Fibroblast of peridontal ligament (primary cell): ENCODE measurements at regions not wholly inside any gene's neighbourhood (a gene's known extent, or its start where the extent isn't known, plus 50 kb on each side); places are given as distances from the start of the nearest gene placed in this dataset.
"Not testable (repeated sequence)": the region's sequence is repeated elsewhere in the genome, so short reads cannot be mapped to it uniquely, and the experiment has no call there.

Source experiments
- DNase-seq: peaks from one replicate; pipeline ENCODE4 v3.0.0-alpha.2; 2010; ENCODE audit errors: extremely low read depth

GRCh38 chr6:98308564-98308963, 525.8 kb upstream of the POU3F2 start:
- DNase-seq, result no peak

GRCh38 chr6:98310443-98310842, 523.9 kb upstream of the POU3F2 start:
- no peak for DNase-seq

DNA sequence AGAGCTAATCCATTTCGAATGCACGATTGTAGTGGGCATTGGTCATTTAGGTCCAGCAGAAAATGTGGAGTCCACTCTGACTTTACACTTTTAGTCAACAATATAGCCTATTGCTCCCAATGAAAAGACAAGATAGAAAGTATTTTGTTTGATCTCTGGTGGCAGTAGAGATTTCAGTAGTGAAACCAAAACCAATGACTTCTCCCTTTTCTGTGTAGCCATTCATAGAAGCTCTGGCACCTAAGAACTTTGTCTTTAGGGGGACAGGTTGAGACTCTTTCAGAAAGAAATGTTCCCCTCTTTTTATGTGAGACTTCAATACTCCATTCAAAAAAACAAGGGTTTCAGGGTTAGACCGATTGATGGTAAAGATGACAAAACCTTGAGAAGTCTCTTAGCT, 510.8 kb upstream of the POU3F2 start:
- no peak for DNase-seq

GRCh38 chr6:98324446-98324845, 509.9 kb upstream of the POU3F2 start:
- DNase-seq, result no peak

- DNase-seq, result no peak
These were observed 509.0 kb upstream of the POU3F2 start for GRCh38 chr6:98325366-98325765.

DNA sequence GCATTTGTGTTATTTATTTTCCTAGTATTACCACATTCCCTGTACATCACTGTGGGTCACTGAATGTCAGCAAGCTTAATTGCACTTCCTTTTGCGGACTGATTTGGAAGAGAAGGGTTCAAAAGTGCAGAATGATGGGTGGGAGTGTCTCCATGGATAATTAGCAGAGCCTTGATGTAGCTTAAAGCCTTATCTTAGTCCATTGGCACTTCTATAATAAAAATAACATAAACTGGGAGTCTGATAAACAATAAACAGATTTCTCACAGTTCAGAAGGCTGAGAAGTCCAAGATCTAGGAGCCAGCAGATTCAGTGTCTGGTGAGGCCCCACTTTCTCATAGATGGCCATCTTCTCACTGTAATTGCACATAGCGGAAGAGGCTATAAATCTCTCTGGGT, 501.1 kb upstream of the POU3F2 start:
- DNase-seq, result no peak

- DNase-seq, result no peak
These were observed 498.8 kb upstream of the POU3F2 start for GRCh38 chr6:98335594-98335993.

GRCh38 chr6:98339506-98339905, 494.9 kb upstream of the POU3F2 start:
- DNase-seq, result no peak

DNA sequence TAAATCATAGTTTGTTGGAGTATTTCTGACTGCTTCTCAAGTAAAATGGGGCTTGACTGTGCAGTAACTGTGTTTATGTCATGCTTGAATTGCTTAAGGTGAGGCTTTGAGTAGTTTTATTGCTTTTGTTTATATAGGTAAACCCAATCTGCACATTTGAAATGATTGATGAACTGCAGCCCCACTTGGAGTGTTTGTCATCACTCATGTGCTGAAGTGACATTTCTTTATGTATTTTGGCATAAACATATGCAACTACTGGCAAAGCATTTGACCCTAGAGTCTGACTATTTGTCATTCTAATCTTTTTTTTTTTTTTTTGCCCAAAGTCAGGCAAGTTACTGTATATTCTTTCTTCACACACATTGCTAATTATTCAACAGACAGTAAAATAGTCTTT, 491.4 kb upstream of the POU3F2 start:
- DNase-seq, result no peak

DNA sequence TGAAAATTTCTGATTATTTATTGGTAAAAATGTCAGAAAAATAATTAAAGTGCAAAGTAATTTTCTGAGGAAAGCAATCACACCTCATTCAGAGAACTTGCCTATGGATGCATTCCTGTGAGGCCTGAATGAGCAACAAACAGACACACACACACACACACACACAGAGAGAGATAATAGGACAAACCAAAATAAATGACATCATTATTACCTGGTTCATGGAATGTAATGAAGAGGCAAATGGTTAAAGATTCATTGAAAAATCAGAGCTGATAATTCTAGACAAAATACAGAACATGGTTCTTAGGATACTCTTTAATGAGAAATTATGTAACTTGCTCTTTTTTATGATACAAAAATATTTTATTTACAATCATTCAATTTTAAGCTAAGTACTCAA, 490.6 kb upstream of the POU3F2 start:
- no peak for DNase-seq

DNA sequence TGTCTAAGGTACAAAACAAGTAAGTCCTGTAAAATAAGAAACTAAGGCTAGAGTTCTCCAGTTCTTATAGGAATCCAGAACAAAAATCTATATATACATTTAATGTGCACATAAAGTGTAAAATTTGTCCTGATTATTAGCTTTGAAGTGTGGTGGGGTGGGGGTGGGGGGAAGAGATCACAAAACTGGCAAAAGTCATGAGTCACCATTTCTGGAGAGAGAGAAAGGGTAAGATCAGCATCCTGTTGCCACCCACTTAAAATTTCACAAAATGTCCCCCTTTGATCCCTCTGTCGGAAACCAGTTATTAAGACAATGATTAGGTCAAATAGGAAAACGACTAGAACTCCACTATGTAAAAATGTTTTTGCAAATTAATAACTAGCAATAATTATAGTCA, 482.0 kb upstream of the POU3F2 start:
- DNase-seq, result no peak

- no peak for DNase-seq
These were observed 476.2 kb upstream of the POU3F2 start for GRCh38 chr6:98358173-98358572.

DNA sequence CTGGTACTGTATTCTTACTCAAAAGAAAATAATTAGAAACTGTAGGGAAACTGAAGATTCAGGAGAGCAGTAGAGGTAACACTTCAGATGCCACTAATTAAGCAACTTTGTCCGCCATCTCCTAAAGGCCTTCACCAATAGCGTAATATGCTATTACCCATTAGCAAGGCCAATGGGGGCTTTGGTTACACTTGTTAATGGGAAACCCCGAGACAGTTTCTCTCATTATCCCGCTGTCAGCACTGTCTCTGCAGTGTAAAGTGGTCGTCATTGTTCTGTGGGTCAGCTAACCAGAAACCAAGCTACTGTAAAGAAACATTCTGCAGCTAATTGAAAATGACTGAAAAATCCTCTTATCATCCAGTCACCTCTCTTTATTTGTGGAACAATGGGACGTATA, 468.0 kb upstream of the POU3F2 start:
- DNase-seq, result no peak

DNA sequence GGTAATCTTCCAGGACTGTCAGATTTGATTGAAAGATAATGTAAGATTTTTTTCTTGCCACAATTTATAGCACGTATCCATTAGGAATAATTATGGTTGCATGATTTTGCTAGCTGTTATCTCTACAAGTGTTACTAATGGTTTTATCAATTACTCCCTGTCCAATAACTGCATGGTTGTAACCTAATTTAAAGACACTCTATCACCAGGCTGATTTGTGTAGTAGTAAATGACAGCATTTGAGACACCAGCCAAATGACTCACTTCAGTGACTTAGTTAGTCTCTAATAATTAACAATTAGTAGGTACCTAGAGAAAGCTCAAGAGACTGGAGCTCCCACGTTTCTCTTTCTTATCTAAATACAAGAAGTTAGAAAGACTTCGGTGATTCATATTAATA, 453.8 kb upstream of the POU3F2 start:
- no peak for DNase-seq

GRCh38 chr6:98382246-98382645, 452.1 kb upstream of the POU3F2 start:
- no peak for DNase-seq

DNA sequence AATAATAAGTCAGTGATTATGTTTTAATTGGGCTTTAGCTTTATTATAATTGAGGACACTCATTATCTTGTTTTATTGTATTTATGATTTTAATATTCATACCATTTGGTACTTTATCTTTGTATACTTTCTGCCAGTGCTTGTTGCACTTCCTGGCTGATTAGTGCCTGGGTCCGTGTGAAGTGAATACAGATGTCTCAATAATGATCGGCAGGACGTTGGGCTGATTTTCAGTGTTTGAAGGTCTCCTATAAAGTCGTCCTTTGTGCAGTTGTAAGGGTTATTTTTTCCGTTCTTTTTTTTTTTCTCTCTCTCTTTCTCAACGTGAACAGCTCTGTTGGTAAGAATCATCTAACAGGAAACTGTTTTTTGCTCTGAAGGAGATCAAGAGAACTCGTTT, 450.0 kb upstream of the POU3F2 start:
- DNase-seq, result no peak

- DNase-seq, result no peak
These were observed 449.6 kb upstream of the POU3F2 start for GRCh38 chr6:98384801-98385200.

DNA sequence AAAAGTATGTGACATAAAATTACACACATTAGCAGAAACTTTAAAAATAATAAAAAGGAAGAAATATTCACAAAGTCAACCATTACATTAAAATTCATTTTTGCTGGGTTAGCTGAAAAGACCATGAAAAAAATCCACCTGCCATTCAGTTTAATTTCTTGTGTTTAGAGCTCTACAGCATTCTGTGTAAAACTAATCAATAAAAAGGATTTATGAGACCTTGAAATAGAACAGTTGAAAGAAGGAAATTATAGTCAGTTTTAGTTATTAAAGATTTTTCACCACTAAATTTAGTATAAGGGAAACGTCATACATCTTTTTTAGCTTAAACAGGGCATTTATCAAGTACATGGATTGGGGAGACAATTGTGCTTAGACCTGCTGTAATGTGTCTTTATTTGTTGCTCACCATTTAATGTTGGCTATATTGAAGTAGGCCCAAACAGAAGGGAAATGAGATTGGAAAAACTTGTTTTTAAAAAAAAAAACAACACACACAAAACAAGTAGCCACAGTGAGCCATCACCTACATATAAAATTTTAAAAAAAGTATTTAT, 438.7 kb upstream of the POU3F2 start:
- DNase-seq, result no peak

DNA sequence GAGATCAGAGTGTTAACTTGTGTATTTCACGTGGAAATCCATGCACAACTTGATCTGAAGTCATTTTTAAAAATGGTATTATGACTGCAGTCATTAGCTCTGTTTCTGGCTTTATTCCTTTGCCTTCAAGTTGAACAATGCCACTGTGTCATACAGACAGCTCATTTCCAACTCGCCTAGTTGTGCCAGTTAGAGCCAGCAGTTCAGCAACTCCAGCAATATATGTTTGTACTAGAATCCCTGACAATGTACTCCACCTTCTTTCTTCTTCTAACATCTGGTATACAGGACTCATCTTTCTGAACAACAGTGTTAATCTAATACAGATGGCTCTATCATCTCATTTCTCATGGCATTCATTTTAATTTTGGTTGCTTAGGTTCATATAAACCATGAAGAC, 418.3 kb upstream of the POU3F2 start:
- DNase-seq, result no peak

DNA sequence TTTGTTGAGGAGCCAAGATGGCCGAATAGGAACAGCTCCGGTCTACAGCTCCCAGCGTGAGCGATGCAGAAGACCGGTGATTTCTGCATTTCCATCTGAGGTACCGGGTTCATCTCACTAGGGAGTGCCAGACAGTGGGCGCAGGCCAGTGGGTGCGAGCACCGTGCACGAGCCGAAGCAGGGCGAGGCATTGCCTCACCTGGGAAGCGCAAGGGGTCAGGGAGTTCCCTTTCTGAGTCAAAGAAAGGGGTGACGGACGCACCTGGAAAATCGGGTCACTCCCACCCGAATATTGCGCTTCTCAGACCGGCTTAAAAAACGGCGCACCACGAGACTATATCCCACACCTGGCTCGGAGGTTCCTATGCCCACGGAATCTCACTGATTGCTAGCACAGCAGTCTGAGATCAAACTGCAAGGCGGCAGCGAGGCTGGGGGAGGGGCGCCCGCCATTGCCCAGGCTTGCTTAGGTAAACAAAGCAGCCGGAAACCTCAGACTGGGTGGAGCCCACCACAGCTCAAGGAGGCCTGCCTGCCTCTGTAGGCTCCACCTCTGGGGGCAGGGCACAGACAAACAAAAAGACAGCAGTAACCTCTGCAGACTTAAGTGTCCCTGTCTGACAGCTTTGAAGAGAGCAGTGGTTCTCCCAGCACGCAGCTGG, 417.7 kb upstream of the POU3F2 start:
- not testable (repeated sequence) for DNase-seq

- DNase-seq, result no peak
These were observed 400.9 kb upstream of the POU3F2 start for GRCh38 chr6:98433325-98434056.

GRCh38 chr6:98443633-98444032, 390.7 kb upstream of the POU3F2 start:
- DNase-seq, result no peak

DNA sequence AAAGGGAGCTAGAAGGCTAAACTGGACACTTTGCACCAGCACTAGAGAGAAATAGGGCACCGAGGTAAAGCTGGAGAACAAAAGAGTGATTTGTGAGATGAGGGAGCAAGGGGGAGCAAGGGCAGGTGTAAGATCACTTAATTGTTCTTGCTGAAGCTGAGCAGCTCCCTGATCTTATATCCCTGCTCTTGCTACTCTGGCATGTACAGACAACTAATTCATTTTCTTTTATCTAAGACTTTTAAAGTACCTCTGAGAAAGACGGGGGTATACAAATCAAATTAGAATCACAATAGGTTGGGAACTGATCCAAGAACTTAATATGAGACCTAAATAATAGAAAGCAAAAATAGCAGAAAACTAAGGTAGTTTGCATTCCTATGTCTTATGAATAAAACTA, 381.7 kb upstream of the POU3F2 start:
- no peak for DNase-seq
